HG02642 (cell line): ENCODE measurements at regions not wholly inside any gene's neighbourhood (a gene's known extent, or its start where the extent isn't known, plus 50 kb on each side); places are given as distances from the start of the nearest gene placed in this dataset.
"Not testable (repeated sequence)": the region's sequence is repeated elsewhere in the genome, so short reads cannot be mapped to it uniquely, and the experiment has no call there.

Experiments used
- ATAC-seq: cut with Tn5 transposase; IDR thresholded peaks from one replicate; pipeline ENCODE4 v1.9.1; 2021; ENCODE audit warnings: mild to moderate bottlenecking; ENCODE audit not compliant: unreplicated experiment, poor library complexity

GRCh38 chr21:35271344-35272118, 222.4 kb upstream of the RUNX1 start:
- ATAC-seq: not testable (repeated sequence)

GRCh38 chr21:35268817-35269216, 219.7 kb upstream of the RUNX1 start:
- ATAC-seq: no peak

GRCh38 chr21:35268261-35268660, 219.2 kb upstream of the RUNX1 start:
- ATAC-seq: no peak

- ATAC-seq: no peak
These were observed 217.4 kb upstream of the RUNX1 start for GRCh38 chr21:35266546-35266945.

GRCh38 chr21:35265170-35265877, 216.2 kb upstream of the RUNX1 start:
- ATAC-seq: no peak

- ATAC-seq: no peak
These were observed 210.4 kb upstream of the RUNX1 start for GRCh38 chr21:35259457-35259856.

- ATAC-seq: no peak
These were observed 209.4 kb upstream of the RUNX1 start for GRCh38 chr21:35258521-35258920.

GRCh38 chr21:35257413-35257812, 208.3 kb upstream of the RUNX1 start:
- ATAC-seq: no peak

GRCh38 chr21:35256468-35256988, 207.4 kb upstream of the RUNX1 start:
- no peak for ATAC-seq

- no peak for ATAC-seq
These were observed 205.7 kb upstream of the RUNX1 start for GRCh38 chr21:35254765-35255138.

GRCh38 chr21:35254006-35254764, 205.1 kb upstream of the RUNX1 start:
- no peak for ATAC-seq

- ATAC-seq: no peak
These were observed 203.7 kb upstream of the RUNX1 start for GRCh38 chr21:35252831-35253230.

- ATAC-seq: no peak
These were observed 200.5 kb upstream of the RUNX1 start for GRCh38 chr21:35249636-35250035.

- ATAC-seq: no peak
These were observed 196.8 kb upstream of the RUNX1 start for GRCh38 chr21:35245879-35246278.

GRCh38 chr21:35244514-35244913, 195.4 kb upstream of the RUNX1 start:
- ATAC-seq: no peak

GRCh38 chr21:35243171-35243570, 194.1 kb upstream of the RUNX1 start:
- ATAC-seq: no peak

GRCh38 chr21:35239811-35240219, 190.7 kb upstream of the RUNX1 start:
- no peak for ATAC-seq

- no peak for ATAC-seq
These were observed 189.0 kb upstream of the RUNX1 start for GRCh38 chr21:35238119-35238518.

GRCh38 chr21:35237287-35237686, 188.2 kb upstream of the RUNX1 start:
- no peak for ATAC-seq

- no peak for ATAC-seq
These were observed 187.0 kb upstream of the RUNX1 start for GRCh38 chr21:35236090-35236489.

- ATAC-seq: no peak
These were observed 185.6 kb upstream of the RUNX1 start for GRCh38 chr21:35234725-35235124.
